DOHH2 (cell line): ENCODE measurements at regions not wholly inside any gene's neighbourhood (a gene's known extent, or its start where the extent isn't known, plus 50 kb on each side); places are given as distances from the start of the nearest gene placed in this dataset.

Experiments
- CTCF ChIP-seq: fragments of 200-600 bp; sonication (generic); IDR thresholded peaks from one replicate; pipeline ENCODE4 v1.5.1; 2014; ENCODE audit warnings: antibody characterized with exemption, mild to moderate bottlenecking, low read depth, low read length; ENCODE audit not compliant: poor library complexity, severe bottlenecking
- EZH2phosphoT487 ChIP-seq: fragments of 200-600 bp; sonication (generic); IDR thresholded peaks from 2 replicates; pipeline ENCODE4 v1.6.1; 2017; ENCODE audit warnings: borderline replicate concordance, mild to moderate bottlenecking, antibody characterized with exemption, low read length, moderate library complexity, mixed read lengths

- TF ChIP-seq CTCF (no peak), EZH2phosphoT487 (no peak)
Measured at GRCh38 chr7:81583090-81583489, 186.8 kb downstream of the HGF start.
